ENCODE measurements at regions not wholly inside any gene's neighbourhood (a gene's known extent, or its start where the extent isn't known, plus 50 kb on each side); places are given as distances from the start of the nearest gene placed in this dataset.

GRCh38 chr6:22749696-22750095, 180.3 kb downstream of the HDGFL1 start:
- peaks cover 7% of the 10 kb centered on the region for H3K4me1 ChIP-seq (ENCODE audit: insufficient read depth, low read length, poor library complexity, severe bottlenecking)
- no peak overlapping the region for H3K4me3 ChIP-seq (ENCODE audit: low read length, poor library complexity, severe bottlenecking)
- no peak overlapping the region for H2AFZ ChIP-seq (ENCODE audit: low read length)
- H3F3A ChIP-seq (ENCODE audit: low read depth) = no peaks in the 10 kb centered on the region
- no peaks in the 10 kb centered on the region for H3K36me3 ChIP-seq (ENCODE audit: insufficient read depth, low read length)
- no peak overlapping the region for H3K9ac ChIP-seq (ENCODE audit: low read depth, low read length, poor library complexity, severe bottlenecking)
- no peak overlapping the region for H3K4me2 ChIP-seq (ENCODE audit: low read depth, low read length, poor library complexity, severe bottlenecking)
- no peaks in the 10 kb centered on the region for H3K79me2 ChIP-seq (ENCODE audit: insufficient read depth, low read length)
- 0 out of 2 replicates have a peak, but pooled peaks cover 3% of the 10 kb centered on the region for H3K9me3 ChIP-seq (ENCODE audit: insufficient read depth, low read depth, low read length)
- H4K20me1 ChIP-seq (ENCODE audit: insufficient read depth, low read length, poor library complexity, severe bottlenecking) = no peaks in the 10 kb centered on the region
- H3K27me3 ChIP-seq (ENCODE audit: insufficient read depth, low read length, poor library complexity, severe bottlenecking) = no peaks in the 10 kb centered on the region
- TF ChIP-seq, protein P1, sequence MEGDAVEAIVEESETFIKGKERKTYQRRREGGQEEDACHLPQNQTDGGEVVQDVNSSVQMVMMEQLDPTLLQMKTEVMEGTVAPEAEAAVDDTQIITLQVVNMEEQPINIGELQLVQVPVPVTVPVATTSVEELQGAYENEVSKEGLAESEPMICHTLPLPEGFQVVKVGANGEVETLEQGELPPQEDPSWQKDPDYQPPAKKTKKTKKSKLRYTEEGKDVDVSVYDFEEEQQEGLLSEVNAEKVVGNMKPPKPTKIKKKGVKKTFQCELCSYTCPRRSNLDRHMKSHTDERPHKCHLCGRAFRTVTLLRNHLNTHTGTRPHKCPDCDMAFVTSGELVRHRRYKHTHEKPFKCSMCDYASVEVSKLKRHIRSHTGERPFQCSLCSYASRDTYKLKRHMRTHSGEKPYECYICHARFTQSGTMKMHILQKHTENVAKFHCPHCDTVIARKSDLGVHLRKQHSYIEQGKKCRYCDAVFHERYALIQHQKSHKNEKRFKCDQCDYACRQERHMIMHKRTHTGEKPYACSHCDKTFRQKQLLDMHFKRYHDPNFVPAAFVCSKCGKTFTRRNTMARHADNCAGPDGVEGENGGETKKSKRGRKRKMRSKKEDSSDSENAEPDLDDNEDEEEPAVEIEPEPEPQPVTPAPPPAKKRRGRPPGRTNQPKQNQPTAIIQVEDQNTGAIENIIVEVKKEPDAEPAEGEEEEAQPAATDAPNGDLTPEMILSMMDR (conservative IDR thresholded peaks at IDR 0.05; ENCODE audit: low read length) = no peak
- no peak for TF ChIP-seq EZH2phosphoT487 (IDR thresholded peaks at IDR 0.05; ENCODE audit: borderline replicate concordance)
- H3K9me2 ChIP-seq (replicated peaks; ENCODE audit: low read depth, low read length) = no peaks in the 10 kb centered on the region

DNA sequence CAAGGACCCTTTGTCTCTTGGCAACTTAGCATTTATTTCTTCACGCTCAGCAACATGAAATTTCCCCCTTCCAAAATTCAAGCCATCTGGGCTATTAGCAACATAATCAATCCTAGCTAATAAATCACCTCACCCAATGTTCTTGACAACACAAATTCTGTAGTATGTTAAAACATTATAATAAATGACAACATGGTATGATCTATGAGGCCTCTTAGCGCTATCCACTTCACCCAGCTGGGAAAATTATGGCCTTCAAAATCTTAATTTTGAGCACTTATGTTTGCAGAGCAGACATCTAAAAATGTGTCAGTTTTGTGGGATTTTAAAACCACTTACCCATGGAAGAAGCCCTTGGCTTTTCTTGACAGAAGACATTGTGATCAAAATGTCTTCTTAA, 181.9 kb downstream of the HDGFL1 start:
- no peaks in the 10 kb centered on the region for H3K36me3 ChIP-seq (ENCODE audit: insufficient read depth, low read length)
- H3K9me2 ChIP-seq (replicated peaks; ENCODE audit: low read depth, low read length) = no peaks in the 10 kb centered on the region
- H2AFZ ChIP-seq (ENCODE audit: low read length) = no peak overlapping the region
- H4K20me1 ChIP-seq (ENCODE audit: insufficient read depth, low read length, poor library complexity, severe bottlenecking) = no peaks in the 10 kb centered on the region
- H3K79me2 ChIP-seq (ENCODE audit: insufficient read depth, low read length) = no peaks in the 10 kb centered on the region
- TF ChIP-seq EZH2phosphoT487 (IDR thresholded peaks at IDR 0.05; ENCODE audit: borderline replicate concordance) = no peak
- TF ChIP-seq, protein P1 (conservative IDR thresholded peaks at IDR 0.05; ENCODE audit: low read length) = no peak
- no peak overlapping the region for H3K4me2 ChIP-seq (ENCODE audit: low read depth, low read length, poor library complexity, severe bottlenecking)
- H3K9me3 ChIP-seq (ENCODE audit: insufficient read depth, low read depth, low read length) = 0 out of 2 replicates have a peak, but pooled peaks cover 3% of the 10 kb centered on the region
- H3K4me1 ChIP-seq (ENCODE audit: insufficient read depth, low read length, poor library complexity, severe bottlenecking) = no peaks in the 10 kb centered on the region
- H3K27me3 ChIP-seq (ENCODE audit: insufficient read depth, low read length, poor library complexity, severe bottlenecking) = no peaks in the 10 kb centered on the region
- H3K4me3 ChIP-seq (ENCODE audit: low read length, poor library complexity, severe bottlenecking) = no peak overlapping the region
- no peaks in the 10 kb centered on the region for H3F3A ChIP-seq (ENCODE audit: low read depth)
- no peak overlapping the region for H3K9ac ChIP-seq (ENCODE audit: low read depth, low read length, poor library complexity, severe bottlenecking)

DNA sequence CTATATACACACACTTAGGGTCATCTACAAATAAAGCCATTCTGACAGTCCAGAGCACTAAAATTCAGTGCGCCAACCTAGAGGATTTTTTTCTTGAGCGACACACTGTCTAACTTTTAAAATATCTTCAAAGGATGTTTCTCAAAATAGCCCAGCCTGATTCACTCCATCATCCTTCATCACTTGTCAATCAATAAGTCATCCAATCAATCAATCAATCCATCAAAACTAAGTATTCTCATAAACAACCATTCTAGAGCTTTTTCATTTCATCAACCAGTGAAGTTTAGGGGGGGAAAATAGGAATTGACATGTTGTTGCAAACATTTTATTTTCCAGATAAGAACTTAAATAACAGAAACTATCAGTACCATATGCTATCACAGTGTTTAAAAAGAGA, 183.2 kb downstream of the HDGFL1 start:
- Histone ChIP-seq H3F3A (ENCODE audit: low read depth) (no peaks in the 10 kb centered on the region), H2AFZ (ENCODE audit: low read length) (no peak overlapping the region), H3K4me3 (ENCODE audit: low read length, poor library complexity, severe bottlenecking) (no peak overlapping the region), H3K9me2 (replicated peaks; ENCODE audit: low read depth, low read length) (no peaks in the 10 kb centered on the region), H3K27me3 (ENCODE audit: insufficient read depth, low read length, poor library complexity, severe bottlenecking) (no peaks in the 10 kb centered on the region), H3K9me3 (ENCODE audit: insufficient read depth, low read depth, low read length) (0 out of 2 replicates have a peak, but pooled peaks cover 3% of the 10 kb centered on the region), H3K9ac (ENCODE audit: low read depth, low read length, poor library complexity, severe bottlenecking) (no peak overlapping the region), H3K4me1 (ENCODE audit: insufficient read depth, low read length, poor library complexity, severe bottlenecking) (no peaks in the 10 kb centered on the region), H3K4me2 (ENCODE audit: low read depth, low read length, poor library complexity, severe bottlenecking) (no peak overlapping the region), H3K36me3 (ENCODE audit: insufficient read depth, low read length) (no peaks in the 10 kb centered on the region), H4K20me1 (ENCODE audit: insufficient read depth, low read length, poor library complexity, severe bottlenecking) (no peaks in the 10 kb centered on the region), H3K79me2 (ENCODE audit: insufficient read depth, low read length) (no peaks in the 10 kb centered on the region)
- TF ChIP-seq, protein P1 (conservative IDR thresholded peaks at IDR 0.05; ENCODE audit: low read length) = no peak

All from Loucy (cell line).